ENCODE measurements at regions not wholly inside any gene's neighbourhood (a gene's known extent, or its start where the extent isn't known, plus 50 kb on each side); places are given as distances from the start of the nearest gene placed in this dataset.

GRCh38 chr13:31922724-31923123 lies 108.8 kb upstream of the FRY start:
- Histone ChIP-seq H2BK5ac (ENCODE audit: insufficient read length, low read length) (no peak overlapping the region), H3K79me1 (ENCODE audit: insufficient read depth, low read depth, low read length, poor library complexity, severe bottlenecking) (no peaks in the 10 kb centered on the region), H4K91ac (ENCODE audit: insufficient read length, low read depth, low read length) (no peak overlapping the region), H3K9me3 (ENCODE audit: control insufficient read depth, low read depth, low read length) (no peaks in the 10 kb centered on the region), H3K56ac (ENCODE audit: insufficient read length, low read depth, low read length) (no peak overlapping the region), H2BK20ac (ENCODE audit: low read depth, low read length, poor library complexity, severe bottlenecking) (no peak overlapping the region), H3K27me3 (ENCODE audit: insufficient read depth, low read length) (no peaks in the 10 kb centered on the region), H4K20me1 (ENCODE audit: control insufficient read depth, insufficient read depth, insufficient read length) (no peaks in the 10 kb centered on the region), H2AFZ (ENCODE audit: low read length) (no peak overlapping the region), H3K4me2 (ENCODE audit: insufficient read depth, insufficient read length, low read length) (no peak overlapping the region), H3T11ph (ENCODE audit: low read length) (no peak overlapping the region), H3K18ac (ENCODE audit: insufficient read length, low read depth, low read length) (no peak overlapping the region), H3K14ac (ENCODE audit: insufficient read depth, low read length) (no peak overlapping the region), H3K23ac (ENCODE audit: insufficient read length, low read depth, low read length) (no peak overlapping the region), H3K23me2 (ENCODE audit: insufficient read length, low read depth, low read length, poor library complexity, severe bottlenecking) (no peaks in the 10 kb centered on the region), H4K8ac (replicated peaks; ENCODE audit: insufficient read length, low read depth, low read length) (no peak overlapping the region), H3K9ac (ENCODE audit: extremely low read depth, insufficient read length, low read length) (no peak overlapping the region), H2BK12ac (ENCODE audit: insufficient read length, low read depth, low read length) (no peak overlapping the region), H3K27ac (ENCODE audit: insufficient read length, low read depth, low read length) (no peak overlapping the region), H4K5ac (ENCODE audit: insufficient read length, low read depth, low read length) (no peak overlapping the region), H2BK120ac (ENCODE audit: low read depth, low read length, poor library complexity, severe bottlenecking) (no peak overlapping the region), H3K79me2 (ENCODE audit: insufficient read depth, low read length) (no peaks in the 10 kb centered on the region), H2AK5ac (ENCODE audit: insufficient read length, low read length) (no peak overlapping the region), H3K4me1 (ENCODE audit: insufficient read depth, low read length) (peaks cover 2% of the 10 kb centered on the region; the same call in 1 of the 2 replicates), H3K4ac (ENCODE audit: low read depth, low read length) (no peak overlapping the region), H2BK15ac (ENCODE audit: low read depth, low read length) (no peak overlapping the region)
- TF ChIP-seq, protein P1, sequence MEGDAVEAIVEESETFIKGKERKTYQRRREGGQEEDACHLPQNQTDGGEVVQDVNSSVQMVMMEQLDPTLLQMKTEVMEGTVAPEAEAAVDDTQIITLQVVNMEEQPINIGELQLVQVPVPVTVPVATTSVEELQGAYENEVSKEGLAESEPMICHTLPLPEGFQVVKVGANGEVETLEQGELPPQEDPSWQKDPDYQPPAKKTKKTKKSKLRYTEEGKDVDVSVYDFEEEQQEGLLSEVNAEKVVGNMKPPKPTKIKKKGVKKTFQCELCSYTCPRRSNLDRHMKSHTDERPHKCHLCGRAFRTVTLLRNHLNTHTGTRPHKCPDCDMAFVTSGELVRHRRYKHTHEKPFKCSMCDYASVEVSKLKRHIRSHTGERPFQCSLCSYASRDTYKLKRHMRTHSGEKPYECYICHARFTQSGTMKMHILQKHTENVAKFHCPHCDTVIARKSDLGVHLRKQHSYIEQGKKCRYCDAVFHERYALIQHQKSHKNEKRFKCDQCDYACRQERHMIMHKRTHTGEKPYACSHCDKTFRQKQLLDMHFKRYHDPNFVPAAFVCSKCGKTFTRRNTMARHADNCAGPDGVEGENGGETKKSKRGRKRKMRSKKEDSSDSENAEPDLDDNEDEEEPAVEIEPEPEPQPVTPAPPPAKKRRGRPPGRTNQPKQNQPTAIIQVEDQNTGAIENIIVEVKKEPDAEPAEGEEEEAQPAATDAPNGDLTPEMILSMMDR (conservative IDR thresholded peaks at IDR 0.05): no peak
- H3K27me3 Mint-ChIP-seq (ENCODE audit: low read depth): no peaks in the 10 kb centered on the region
- no peak for DNase-seq
- H3K9me3 Mint-ChIP-seq: no peaks in the 10 kb centered on the region
- H3K27ac Mint-ChIP-seq: peak overlapping the region in 2 of 3 experiments; percentile 17 to 89; a peak in 3 of 7 replicates
- H3K36me3 Mint-ChIP-seq (ENCODE audit: insufficient read depth in 1 of 3, low read depth in 3 of 3): no peaks in the 10 kb centered on the region
- WGBS (ENCODE audit: extremely low coverage, insufficient read length, low lambda C conversion rate): no CpG with 5 or more reads among the region's 1 CpG
- peaks cover 18 to 30% of the 10 kb centered on the region in 2 experiments for H3K4me1 Mint-ChIP-seq
- H3K4me3 Mint-ChIP-seq: no peak overlapping the region
